K562 (cell line): ENCODE measurements at regions not wholly inside any gene's neighbourhood (a gene's known extent, or its start where the extent isn't known, plus 50 kb on each side); places are given as distances from the start of the nearest gene placed in this dataset.

Experiments used
- ATAC-seq: fragments of 200-7000 bp; cut with Tn5 transposase; 3 replicates; pipeline ENCODE4 v1.9.1; 2020; ENCODE audit warnings: moderate library complexity
- BruUV-seq: library from RNA; stranded (reverse); fragments of 400-500 nt; replicated peaks from 2 replicates; lab custom pipeline; 2021; lab: Mats Ljungman, UMichigan
- CTCF ChIA-PET: fragments of 300-600 bp; formaldehyde crosslinking; extraction: SDS; loops from one replicate; lab custom pipeline; 2021; ENCODE audit warnings: low intra/inter-chr PET ratio; lab: Yijun Ruan, JAX
- POLR2A ChIA-PET: fragments of 300-600, 350-650 bp; sonication (Branson Sonifier 250); formaldehyde crosslinking; extraction: SDS; loops from one replicate; lab custom pipeline; 2021; ENCODE audit warnings: antibody characterized with exemption, inconsistent platforms; lab: Yijun Ruan, JAX
- DNase-seq, 4 experiments: peaks; one replicate each; pipeline versions ENCODE4 v3.0.0 to v3.0.0-alpha.2; 2011 to 2018; ENCODE audit warnings: low spot score in 3 of 4, mixed read lengths in 3 of 4; ENCODE audit errors: extremely low read depth in 1 of 4
- FAIRE-seq: peaks from 2 replicates; lab custom pipeline; 2011; peaks lifted over from hg19 to GRCh38; lab: Jason Lieb, UNC
- H2AFZ ChIP-seq: 2 replicates; pipeline ENCODE4 v1.6.0; 2011; ENCODE audit warnings: low read depth, low read length, control low read depth, inconsistent platforms
- H3K27ac ChIP-seq: fragments of 200-600 bp; 3 replicates; pipeline ENCODE4 v1.8.0; 2011; ENCODE audit warnings: low read depth, mild to moderate bottlenecking, control low read depth, inconsistent platforms, low read length, moderate library complexity, mixed read lengths; ENCODE audit errors: extremely low read depth
- H3K27me3 ChIP-seq, 2 experiments: fragments of 300-600 bp in 1 of 2; 2 replicates in 1 of 2; 3 replicates in 1 of 2; pipeline versions ENCODE4 v1.6.0 to v1.8.0; 2011; ENCODE audit warnings: inconsistent platforms in 2 of 2, low read length in 2 of 2, mild to moderate bottlenecking in 1 of 2, mixed read lengths in 1 of 2, moderate library complexity in 1 of 2; ENCODE audit not compliant: control insufficient read depth in 2 of 2, insufficient read depth in 2 of 2
- H3K36me3 ChIP-seq: fragments of 300-600 bp; 3 replicates; pipeline ENCODE4 v1.8.0; 2011; ENCODE audit warnings: mild to moderate bottlenecking, low read length, inconsistent platforms; ENCODE audit not compliant: control insufficient read depth, insufficient read depth
- H3K4me1 ChIP-seq, 2 experiments: fragments of 200-600 bp in 1 of 2; replicated peaks in 1 of 2; 2 replicates in 1 of 2; 3 replicates in 1 of 2; pipeline versions ENCODE4 v1.5.1 to v1.8.0; 2011; ENCODE audit warnings: inconsistent platforms in 2 of 2, low read length in 2 of 2, mild to moderate bottlenecking in 1 of 2, mixed read lengths in 1 of 2, moderate library complexity in 1 of 2; ENCODE audit not compliant: control insufficient read depth in 2 of 2, insufficient read depth in 2 of 2
- H3K4me2 ChIP-seq: 2 replicates; pipeline ENCODE4 v1.6.1; 2011; ENCODE audit warnings: low read length, control low read depth, inconsistent platforms, mixed read lengths; ENCODE audit not compliant: insufficient read depth
- H3K4me3 ChIP-seq: fragments of 200-600 bp; sonication (generic), shearing (Covaris generic); 2 replicates; pipeline ENCODE4 v1.5.1; 2016; ENCODE audit warnings: control low read depth, inconsistent platforms
- H3K79me2 ChIP-seq: fragments of 200-600 bp; 3 replicates; pipeline ENCODE4 v1.8.0; 2011; ENCODE audit warnings: low read length, inconsistent platforms; ENCODE audit not compliant: control insufficient read depth, insufficient read depth
- H3K9ac ChIP-seq, 2 experiments: 2 replicates each; pipeline versions ENCODE4 v1.6.0 to v1.6.1; 2011; ENCODE audit warnings: low read depth in 2 of 2, low read length in 2 of 2, control low read depth in 1 of 2, inconsistent platforms in 1 of 2, mild to moderate bottlenecking in 1 of 2, mixed read lengths in 1 of 2; ENCODE audit not compliant: insufficient read depth in 1 of 2
- H3K9me1 ChIP-seq: one replicate; pipeline ENCODE4 v1.6.0; 2011; ENCODE audit warnings: inconsistent platforms, mild to moderate bottlenecking, low read length, moderate library complexity; ENCODE audit not compliant: control insufficient read depth, insufficient read depth
- H3K9me3 ChIP-seq: replicated peaks from 2 replicates; pipeline ENCODE4 v1.5.1; 2011; ENCODE audit warnings: low read depth, low read length, inconsistent platforms; ENCODE audit not compliant: control insufficient read depth, insufficient read depth
- H4K20me1 ChIP-seq: replicated peaks from 2 replicates; pipeline ENCODE4 v1.6.1; 2011; ENCODE audit warnings: low read length, inconsistent platforms, mixed read lengths; ENCODE audit not compliant: control insufficient read depth, insufficient read depth
- COPS2 ChIP-seq: fragments of 450-650 bp; conservative IDR thresholded peaks from 2 replicates; pipeline ENCODE4 v1.6.1; 2016; ENCODE audit warnings: mild to moderate bottlenecking, moderate library complexity
- FOXJ3 ChIP-seq: sonication (generic); formaldehyde crosslinking; IDR thresholded peaks from 2 replicates; pipeline ENCODE4 v1.4.0; 2020; ENCODE audit warnings: mild to moderate bottlenecking, missing genetic modification reagents
- HDAC2 ChIP-seq: fragments of 450-650 bp; IDR thresholded peaks from 2 replicates; pipeline ENCODE4 v1.6.1; 2016; ENCODE audit warnings: mild to moderate bottlenecking
- MIER1 ChIP-seq: fragments of 450-650 bp; IDR thresholded peaks from 2 replicates; pipeline ENCODE4 v1.6.1; 2016; ENCODE audit warnings: antibody characterized with exemption, mild to moderate bottlenecking, low read depth
- NR2F6 ChIP-seq: fragments of 450-650 bp; formaldehyde crosslinking; IDR thresholded peaks from 2 replicates; pipeline ENCODE4 v1.4.0; 2020; ENCODE audit warnings: mild to moderate bottlenecking
- RBBP5 ChIP-seq: fragments of 200-600 bp; sonication (generic); IDR thresholded peaks from 2 replicates; pipeline ENCODE4 v1.6.1; 2012; ENCODE audit warnings: borderline replicate concordance, mild to moderate bottlenecking, low read length, control low read depth, inconsistent platforms; ENCODE audit not compliant: insufficient read depth, poor library complexity, severe bottlenecking
- REST ChIP-seq, 2 experiments: fragments of 450-650 bp; formaldehyde crosslinking in 1 of 2; IDR thresholded peaks; 2 replicates each; pipeline versions ENCODE4 v1.4.0 to v1.6.1; 2014 to 2020; ENCODE audit warnings: mild to moderate bottlenecking in 2 of 2, borderline replicate concordance in 1 of 2, low read depth in 1 of 2
- RFX5 ChIP-seq: IDR thresholded peaks from 2 replicates; pipeline ENCODE4 v1.6.1; 2011; ENCODE audit warnings: low read depth, mild to moderate bottlenecking, improper control_type of control experiment, low read length
- U2AF2 ChIP-seq: fragments of 200-400 bp; formaldehyde crosslinking; optimal IDR thresholded peaks from 2 replicates; pipeline ENCODE3; 2017; ENCODE audit warnings: low read depth, mild to moderate bottlenecking, low read length
- ZNF316 ChIP-seq: fragments of 450-650 bp; IDR thresholded peaks from 2 replicates; pipeline ENCODE4 v1.6.1; 2016
- WGBS: fragments of 100-300 bp; shearing (Covaris generic); methylation state at CpG from one replicate; pipeline ENCODE4 v1.1.6; 2016; ENCODE audit warnings: low coverage, mixed read lengths; ENCODE audit not compliant: insufficient coverage; ENCODE audit errors: missing lambda C conversion rate; 5-methylcytosine and 5-hydroxymethylcytosine counted together
- in situ Hi-C: fragments of 300-500 bp; cut with MboI; formaldehyde crosslinking; loops from 4 replicates; pipeline ENCODE4 v1.15.0; 2018; ENCODE audit warnings: inconsistent platforms, mixed read lengths
- intact Hi-C: fragments of 100-400 bp; cut with micrococcal nuclease; formaldehyde crosslinking; loops from 2 replicates; pipeline ENCODE4 v1.14.2; 2022

GRCh38 chr9:89994988-89995613 is 390.3 kb downstream of the GADD45G start:
- no peak for DNase-seq
- Histone ChIP-seq H3K4me2 (no peak overlapping the region), H2AFZ (no peak overlapping the region), H3K4me3 (no peak overlapping the region), H3K4me1 (no peaks in the 10 kb centered on the region), H3K27ac (no peak overlapping the region)
- no peak for ATAC-seq
- in situ Hi-C loops = no loop called here
- no peak for TF ChIP-seq COPS2
- no peak for TF ChIP-seq RBBP5
- TF ChIP-seq RFX5 = no peak
- no peak for TF ChIP-seq MIER1
- TF ChIP-seq FOXJ3 (CRISPR knock-in tag) = no peak
- TF ChIP-seq U2AF2 = no peak
- no peak for TF ChIP-seq ZNF316
- no peak for TF ChIP-seq REST (IDR thresholded peaks at IDR 0.05; ENCODE audit: borderline replicate concordance)
- no peak for TF ChIP-seq REST (CRISPR knock-in tag; IDR thresholded peaks at IDR 0.05; ENCODE audit: low read depth)
- no peak for TF ChIP-seq HDAC2
- TF ChIP-seq NR2F6 (CRISPR knock-in tag) = no peak
- TF ChIP-seq, all 486 proteins: peak for 0
- Histone ChIP-seq H3K9me1 (no peaks in the 10 kb centered on the region), H3K36me3 (no peaks in the 10 kb centered on the region), H3K27me3 (peaks cover 0 to 17% of the 10 kb centered on the region in 2 experiments; a peak in 1 of 5 replicates), H4K20me1 (peaks cover 3% of the 10 kb centered on the region; the same call in 1 of the 2 replicates), H3K79me2 (no peaks in the 10 kb centered on the region), H3K9ac (no peak overlapping the region), H3K9me3 (no peaks in the 10 kb centered on the region)
- 2% methylated on average over 17 of the region's 19 CpGs for WGBS
- ChIA-PET CTCF (no interaction called here), POLR2A (no interaction called here)
- intact Hi-C loops = no loop called here
- BruUV-seq = no TSS peak
- FAIRE-seq = no peak
